Neural progenitor cell (in vitro differentiated cells): ENCODE measurements at regions not wholly inside any gene's neighbourhood (a gene's known extent, or its start where the extent isn't known, plus 50 kb on each side); places are given as distances from the start of the nearest gene placed in this dataset.

Source experiments
- DNase-seq: peaks from one replicate; pipeline ENCODE4 v3.0.0-alpha.2; 2016; ENCODE audit warnings: low spot score
- H2AFZ ChIP-seq: fragments of 200-600 bp; sonication (generic); replicated peaks from 2 replicates; pipeline ENCODE4 v1.6.1; 2016; ENCODE audit warnings: antibody characterized with exemption
- H3F3A ChIP-seq: fragments of 200-600 bp; sonication (generic); 2 replicates; pipeline ENCODE4 v1.6.1; 2016; ENCODE audit warnings: antibody characterized with exemption, low read depth
- H3K27ac ChIP-seq: fragments of 200-600 bp; sonication (generic); 2 replicates; pipeline ENCODE4 v1.5.1; 2016; ENCODE audit warnings: mild to moderate bottlenecking
- H3K27me3 ChIP-seq: fragments of 200-600 bp; sonication (generic); 2 replicates; pipeline ENCODE4 v1.6.1; 2016; ENCODE audit warnings: mild to moderate bottlenecking, moderate library complexity
- H3K36me3 ChIP-seq: fragments of 200-600 bp; sonication (generic); 2 replicates; pipeline ENCODE4 v1.5.1; 2016
- H3K4me1 ChIP-seq: fragments of 200-600 bp; sonication (generic); 2 replicates; pipeline ENCODE4 v1.6.1; 2016; ENCODE audit warnings: mixed run types
- H3K4me2 ChIP-seq: fragments of 200-600 bp; sonication (generic); 2 replicates; pipeline ENCODE4 v1.6.1; 2016
- H3K4me3 ChIP-seq: fragments of 200-600 bp; sonication (generic); 2 replicates; pipeline ENCODE4 v1.5.1; 2016
- H3K79me2 ChIP-seq: fragments of 200-600 bp; sonication (generic); 2 replicates; pipeline ENCODE4 v1.6.1; 2016; ENCODE audit warnings: low read depth
- H3K9ac ChIP-seq: fragments of 200-600 bp; sonication (generic); 2 replicates; pipeline ENCODE4 v1.6.1; 2016
- H3K9me3 ChIP-seq: fragments of 200-600 bp; sonication (generic); 2 replicates; pipeline ENCODE4 v1.5.1; 2016; ENCODE audit warnings: low read depth
- H4K20me1 ChIP-seq: fragments of 200-600 bp; sonication (generic); 2 replicates; pipeline ENCODE4 v1.6.1; 2016; ENCODE audit warnings: low read depth
- H3K27ac Mint-ChIP-seq: 3 replicates; pipeline ENCODE4 v1.8.0; 2021; ENCODE audit warnings: mixed read lengths
- H3K27me3 Mint-ChIP-seq: 2 replicates; pipeline ENCODE4 v1.8.0; 2022; ENCODE audit warnings: low read depth, mild to moderate bottlenecking, inconsistent platforms, moderate library complexity, mixed read lengths; ENCODE audit not compliant: insufficient read depth
- H3K36me3 Mint-ChIP-seq: 3 replicates; pipeline ENCODE4 v1.8.0; 2021; ENCODE audit warnings: mixed read lengths
- H3K4me1 Mint-ChIP-seq: 3 replicates; pipeline ENCODE4 v1.8.0; 2021; ENCODE audit warnings: mixed read lengths
- H3K4me3 Mint-ChIP-seq: 3 replicates; pipeline ENCODE4 v1.8.0; 2021; ENCODE audit warnings: mild to moderate bottlenecking, moderate library complexity, mixed read lengths
- H3K9me3 Mint-ChIP-seq: 3 replicates; pipeline ENCODE4 v1.8.0; 2020; ENCODE audit warnings: mixed read lengths
- CTCF ChIP-seq: fragments of 200-600 bp; sonication (generic); IDR thresholded peaks from 2 replicates; pipeline ENCODE4 v1.5.1; 2017; ENCODE audit warnings: antibody characterized with exemption, mild to moderate bottlenecking
- EZH2 ChIP-seq: fragments of 200-600 bp; sonication (generic); IDR thresholded peaks from 2 replicates; pipeline ENCODE4 v1.6.1; 2017; ENCODE audit warnings: antibody characterized with exemption, mild to moderate bottlenecking, moderate library complexity
- EZH2phosphoT487 ChIP-seq: fragments of 200-600 bp; sonication (generic); IDR thresholded peaks from 2 replicates; pipeline ENCODE4 v1.6.1; 2017; ENCODE audit warnings: antibody characterized with exemption

- Histone ChIP-seq H3K36me3 (no peaks in the 10 kb centered on the region), H3F3A (no peaks in the 10 kb centered on the region), H3K9ac (no peak overlapping the region), H3K79me2 (no peaks in the 10 kb centered on the region), H4K20me1 (no peaks in the 10 kb centered on the region), H3K4me2 (no peak overlapping the region), H3K9me3 (no peaks in the 10 kb centered on the region), H3K4me1 (no peaks in the 10 kb centered on the region), H3K4me3 (no peak overlapping the region), H3K27ac (no peak overlapping the region), H2AFZ (peak overlapping the region; percentile 18), H3K27me3 (no peaks in the 10 kb centered on the region)
- no peaks in the 10 kb centered on the region for H3K4me1 Mint-ChIP-seq
- H3K27ac Mint-ChIP-seq = no peak overlapping the region
- peaks cover 3% of the 10 kb centered on the region for H3K36me3 Mint-ChIP-seq
- no peak for DNase-seq
- no peak overlapping the region for H3K4me3 Mint-ChIP-seq
- H3K9me3 Mint-ChIP-seq = peaks cover 5% of the 10 kb centered on the region
- peaks cover 5% of the 10 kb centered on the region for H3K27me3 Mint-ChIP-seq
- TF ChIP-seq EZH2 (no peak), EZH2phosphoT487 (no peak), CTCF (no peak)
Measured at GRCh38 chr5:101346906-101347305, 443.8 kb upstream of the ST8SIA4 start.

GRCh38 chr5:101346447-101346846 is 443.4 kb upstream of the ST8SIA4 start:
- H3K9ac ChIP-seq = no peak overlapping the region
- no peak overlapping the region for H3K4me3 ChIP-seq
- H3K27ac Mint-ChIP-seq = no peak overlapping the region
- peaks cover 3% of the 10 kb centered on the region for H3K36me3 Mint-ChIP-seq
- no peaks in the 10 kb centered on the region for H3K4me1 ChIP-seq
- no peaks in the 10 kb centered on the region for H3F3A ChIP-seq
- H4K20me1 ChIP-seq = no peaks in the 10 kb centered on the region
- H3K4me3 Mint-ChIP-seq = no peak overlapping the region
- TF ChIP-seq CTCF = no peak
- TF ChIP-seq EZH2 = no peak
- no peak for TF ChIP-seq EZH2phosphoT487
- DNase-seq = no peak
- no peak overlapping the region for H3K27ac ChIP-seq
- H3K4me1 Mint-ChIP-seq = no peaks in the 10 kb centered on the region
- no peak overlapping the region for H2AFZ ChIP-seq
- peaks cover 5% of the 10 kb centered on the region for H3K9me3 Mint-ChIP-seq
- no peaks in the 10 kb centered on the region for H3K27me3 ChIP-seq
- no peak overlapping the region for H3K4me2 ChIP-seq
- no peaks in the 10 kb centered on the region for H3K9me3 ChIP-seq
- H3K27me3 Mint-ChIP-seq = peaks cover 5% of the 10 kb centered on the region
- H3K36me3 ChIP-seq = no peaks in the 10 kb centered on the region
- no peaks in the 10 kb centered on the region for H3K79me2 ChIP-seq

GRCh38 chr5:101338226-101338625 is 435.1 kb upstream of the ST8SIA4 start:
- Histone ChIP-seq H3K4me1 (no peaks in the 10 kb centered on the region), H3K4me2 (no peak overlapping the region), H2AFZ (no peak overlapping the region), H3K4me3 (no peak overlapping the region), H3K27ac (no peak overlapping the region), H3K36me3 (no peaks in the 10 kb centered on the region), H3K79me2 (no peaks in the 10 kb centered on the region), H4K20me1 (no peaks in the 10 kb centered on the region), H3K27me3 (no peaks in the 10 kb centered on the region), H3F3A (no peaks in the 10 kb centered on the region), H3K9ac (no peak overlapping the region), H3K9me3 (no peaks in the 10 kb centered on the region)
- Mint-ChIP-seq H3K27me3 (no peaks in the 10 kb centered on the region), H3K27ac (no peak overlapping the region), H3K36me3 (no peaks in the 10 kb centered on the region), H3K4me3 (no peak overlapping the region), H3K9me3 (no peaks in the 10 kb centered on the region), H3K4me1 (no peaks in the 10 kb centered on the region)
- TF ChIP-seq EZH2 = no peak
- TF ChIP-seq EZH2phosphoT487 = no peak
- DNase-seq = no peak

DNA sequence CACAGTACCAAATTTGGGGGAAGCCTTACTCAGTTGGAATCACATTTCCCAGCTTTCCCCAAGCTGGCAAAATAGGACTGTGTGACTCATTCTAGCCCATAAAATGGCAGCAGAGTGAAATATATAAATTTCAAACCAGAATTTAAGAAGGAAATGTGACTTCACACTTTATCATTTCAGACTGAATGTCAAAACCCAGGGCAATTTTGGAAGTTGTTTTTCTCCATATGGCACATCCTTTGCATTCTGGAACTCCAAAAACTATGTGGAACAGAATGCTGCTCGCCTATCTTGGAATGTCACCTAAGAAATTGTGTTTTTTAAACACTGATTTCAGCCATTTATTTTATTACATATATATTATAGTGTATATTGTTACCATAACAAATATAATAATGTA is 424.7 kb upstream of the ST8SIA4 start:
- Histone ChIP-seq H3K27me3 (no peaks in the 10 kb centered on the region), H4K20me1 (no peaks in the 10 kb centered on the region), H3K36me3 (no peaks in the 10 kb centered on the region), H3K27ac (no peak overlapping the region), H3K79me2 (no peaks in the 10 kb centered on the region), H3K9ac (no peak overlapping the region), H3K4me3 (no peak overlapping the region), H3F3A (no peaks in the 10 kb centered on the region), H2AFZ (no peak overlapping the region), H3K9me3 (no peaks in the 10 kb centered on the region), H3K4me1 (no peaks in the 10 kb centered on the region), H3K4me2 (no peak overlapping the region)
- no peak for TF ChIP-seq EZH2phosphoT487
- TF ChIP-seq EZH2 = no peak
- TF ChIP-seq CTCF = no peak
- Mint-ChIP-seq H3K27ac (no peak overlapping the region), H3K27me3 (peaks cover 2% of the 10 kb centered on the region), H3K9me3 (peaks cover 3% of the 10 kb centered on the region), H3K4me1 (no peaks in the 10 kb centered on the region), H3K4me3 (no peak overlapping the region), H3K36me3 (no peaks in the 10 kb centered on the region)
- DNase-seq = no peak
